GM21526 (cell line): ENCODE measurements at regions not wholly inside any gene's neighbourhood (a gene's known extent, or its start where the extent isn't known, plus 50 kb on each side); places are given as distances from the start of the nearest gene placed in this dataset.
"Not testable (repeated sequence)": the region's sequence is repeated elsewhere in the genome, so short reads cannot be mapped to it uniquely, and the experiment has no call there.

ENCODE experiments used
- ATAC-seq: cut with Tn5 transposase; IDR thresholded peaks from one replicate; pipeline ENCODE4 v1.9.1; 2021; ENCODE audit warnings: moderate library complexity; ENCODE audit not compliant: unreplicated experiment, low FRiP score

DNA sequence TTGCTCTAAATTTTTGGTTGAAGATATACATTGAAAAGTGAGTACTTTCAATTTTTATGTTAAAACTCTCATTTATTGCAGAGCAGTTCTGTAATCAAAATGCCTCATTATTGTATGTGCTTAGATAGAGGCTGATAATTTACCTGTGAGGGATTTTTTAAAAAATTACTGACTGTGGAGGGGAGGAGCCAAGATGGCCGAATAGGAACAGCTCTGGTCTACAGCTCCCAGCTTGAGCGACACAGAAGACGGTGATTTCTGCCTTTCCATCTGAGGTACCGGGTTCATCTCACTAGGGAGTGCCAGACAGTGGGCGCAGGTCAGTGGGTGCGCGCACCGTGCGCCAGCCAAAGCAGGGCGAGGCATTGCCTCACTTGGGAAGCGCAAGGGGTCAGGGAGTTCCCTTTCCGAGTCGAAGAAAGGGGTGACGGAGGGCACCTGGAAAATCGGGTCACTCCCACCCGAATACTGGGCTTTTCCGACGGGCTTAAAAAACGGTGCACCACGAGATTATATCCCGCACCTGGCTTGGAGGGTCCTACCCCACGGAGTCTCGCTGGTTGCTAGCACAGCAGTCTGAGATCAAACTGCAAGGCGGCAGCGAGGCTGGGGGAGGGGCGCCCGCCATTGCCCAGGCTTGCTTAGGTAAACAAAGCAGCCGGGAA lies 89.4 kb downstream of the DDX11 start:
- not testable (repeated sequence) for ATAC-seq

DNA sequence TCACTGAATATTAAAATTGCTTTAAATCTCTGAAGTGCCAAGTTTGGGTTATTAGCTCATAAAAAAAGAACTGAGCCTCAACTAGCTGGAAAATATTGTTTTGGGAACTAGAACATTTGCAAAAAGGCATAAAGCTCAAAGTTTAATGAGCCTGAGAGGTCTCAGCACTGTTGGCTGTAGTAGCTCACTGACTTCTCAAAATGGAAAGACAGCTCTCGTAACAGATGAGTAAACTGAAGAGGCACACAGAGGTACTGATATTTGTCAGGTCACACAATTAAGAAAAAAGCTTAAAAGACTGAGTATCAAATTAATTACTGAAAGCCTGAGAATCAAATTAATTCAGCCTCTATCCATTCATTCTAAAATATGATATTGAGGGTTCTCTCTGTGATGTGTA lies 100.6 kb downstream of the DDX11 start:
- ATAC-seq, result not testable (repeated sequence)

DNA sequence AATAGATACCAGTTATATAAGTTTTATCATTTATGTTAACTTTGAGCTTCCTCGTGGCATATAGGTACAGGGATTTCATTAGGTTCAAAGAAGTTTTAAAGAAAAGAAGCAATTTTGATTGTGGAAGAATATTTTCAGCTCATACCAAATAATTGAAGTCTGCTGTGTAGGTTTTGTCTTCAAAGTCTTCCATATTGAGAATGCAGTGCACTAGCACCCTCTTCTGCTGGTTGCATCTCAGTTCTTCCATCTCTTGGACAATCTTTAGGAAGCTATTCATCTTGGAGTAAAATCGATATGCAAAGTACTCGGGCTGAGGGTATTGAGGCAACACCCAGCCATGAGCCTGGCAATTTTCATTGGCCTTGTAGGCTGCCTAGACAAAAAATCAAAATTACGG lies 103.9 kb downstream of the DDX11 start:
- ATAC-seq, result not testable (repeated sequence)

DNA sequence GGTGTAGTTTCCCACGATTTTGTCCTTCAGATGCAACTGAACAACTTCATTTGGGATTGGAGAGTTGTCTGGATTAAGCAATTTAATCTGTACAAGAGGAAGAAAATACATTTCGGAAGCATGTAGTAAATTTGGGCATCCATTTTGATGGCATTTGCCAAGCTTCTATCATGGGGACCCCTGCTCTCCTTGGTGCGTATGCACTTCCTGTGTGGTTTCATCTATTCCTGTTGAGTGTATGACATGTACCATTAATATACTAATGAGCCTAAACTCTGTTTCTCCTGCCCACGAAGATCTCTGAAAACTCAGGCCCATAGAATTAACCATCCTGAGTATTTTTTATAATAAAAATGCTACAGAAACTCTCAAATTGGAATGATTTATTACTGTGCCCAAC lies 105.2 kb downstream of the DDX11 start:
- not testable (repeated sequence) for ATAC-seq

DNA sequence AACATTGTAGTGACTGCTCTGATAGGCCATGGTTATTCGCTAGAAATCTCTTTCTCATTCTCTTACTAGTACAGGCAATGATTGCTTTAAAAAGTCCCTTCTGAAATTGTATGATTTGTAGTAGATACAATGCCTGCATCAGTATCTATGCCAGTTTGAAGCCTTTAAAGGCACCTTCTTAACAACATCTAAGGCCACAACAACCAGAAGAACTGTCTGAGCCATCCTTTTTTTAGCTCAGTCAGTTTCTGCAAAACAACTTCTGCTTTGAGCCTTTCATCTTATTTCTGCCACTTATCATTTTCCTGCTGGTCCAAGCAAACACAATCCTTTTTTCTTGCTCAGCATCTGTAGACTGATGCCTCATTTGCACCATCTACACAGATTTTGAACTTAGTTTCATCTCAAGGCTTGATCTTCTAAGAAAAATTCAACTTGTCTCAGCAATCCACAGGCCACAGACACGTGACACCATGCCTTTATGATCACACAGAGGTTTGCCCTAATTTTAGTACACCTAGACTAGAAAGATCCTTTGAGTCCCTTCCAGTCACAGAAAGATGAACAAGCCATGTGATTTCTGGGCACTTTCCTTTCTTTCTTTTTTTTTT lies 106.1 kb downstream of the DDX11 start:
- not testable (repeated sequence) for ATAC-seq

DNA sequence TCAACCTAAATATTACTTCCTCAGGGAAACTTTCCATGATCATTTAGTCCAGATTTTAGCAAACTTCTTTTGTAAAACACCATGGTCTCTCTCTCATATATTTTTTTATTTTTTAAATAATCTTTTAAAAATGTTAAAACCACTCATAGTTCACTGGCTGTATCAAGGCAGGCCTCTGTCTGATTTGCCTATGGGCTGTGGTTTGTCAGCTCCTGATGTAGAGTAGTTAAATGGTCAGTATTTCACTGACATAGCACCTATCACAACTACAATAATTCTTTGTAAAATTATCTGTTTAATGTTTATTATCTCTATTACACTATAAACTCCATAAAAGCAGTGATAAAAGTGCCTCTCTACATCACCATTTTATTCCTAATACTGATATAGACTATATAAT lies 108.9 kb downstream of the DDX11 start:
- not testable (repeated sequence) for ATAC-seq

DNA sequence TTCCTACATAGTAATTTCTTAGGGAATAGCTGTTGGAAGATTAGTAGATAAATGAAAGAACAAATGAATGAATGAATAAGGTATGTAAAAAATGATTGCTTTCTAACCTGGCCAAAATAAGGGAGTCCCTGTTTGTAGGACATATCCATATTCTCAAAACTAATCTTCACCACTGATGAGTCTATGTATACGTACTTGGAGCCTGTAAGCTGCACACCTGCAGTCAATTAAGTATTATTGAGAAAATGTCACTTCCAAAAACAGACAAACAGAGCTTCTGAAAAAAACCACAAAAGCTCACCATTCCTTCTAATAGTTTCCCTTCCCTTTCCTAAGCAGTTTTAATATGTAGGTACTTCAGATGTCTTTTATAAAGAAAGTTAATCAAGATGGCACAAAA lies 109.4 kb downstream of the DDX11 start:
- ATAC-seq, result not testable (repeated sequence)

DNA sequence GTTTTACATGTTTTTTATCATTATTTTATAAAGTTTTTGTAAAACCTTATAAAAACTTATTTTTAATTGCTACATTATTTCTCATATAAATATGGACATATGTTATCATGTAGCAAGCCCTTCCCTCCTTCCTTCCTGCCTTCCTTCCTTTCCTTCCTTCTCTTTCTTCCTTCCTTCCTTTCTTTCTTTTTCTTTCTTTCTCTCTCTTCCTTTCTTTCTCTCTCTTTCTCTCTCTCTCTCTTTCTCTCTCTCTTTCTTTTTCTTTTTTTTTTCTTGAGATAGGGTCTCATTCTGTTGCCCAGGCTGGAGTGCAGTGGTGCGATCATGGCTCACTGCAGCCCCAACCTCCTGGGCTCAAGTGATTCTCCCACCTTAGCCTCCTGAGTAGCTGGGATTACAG lies 110.2 kb downstream of the DDX11 start:
- not testable (repeated sequence) for ATAC-seq

DNA sequence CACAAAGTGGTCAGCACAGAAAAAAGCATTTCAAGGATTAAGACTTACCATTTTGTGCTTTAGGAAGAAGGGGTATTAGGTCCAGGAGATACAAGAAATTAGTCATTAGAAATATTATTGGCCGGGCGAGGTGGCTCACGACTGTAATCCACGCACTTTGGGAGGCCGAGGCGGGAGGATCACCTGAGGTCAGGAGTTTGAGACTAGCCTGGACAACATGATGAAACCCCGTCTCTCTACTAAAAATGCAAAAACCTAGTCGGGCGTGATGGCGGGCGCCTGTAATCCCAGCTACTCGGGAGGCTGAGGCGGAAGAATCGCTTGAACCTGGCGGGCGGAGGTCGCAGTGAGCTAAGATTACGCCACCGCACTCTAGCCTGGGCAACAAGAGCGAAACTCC lies 111.0 kb downstream of the DDX11 start:
- ATAC-seq, result not testable (repeated sequence)

DNA sequence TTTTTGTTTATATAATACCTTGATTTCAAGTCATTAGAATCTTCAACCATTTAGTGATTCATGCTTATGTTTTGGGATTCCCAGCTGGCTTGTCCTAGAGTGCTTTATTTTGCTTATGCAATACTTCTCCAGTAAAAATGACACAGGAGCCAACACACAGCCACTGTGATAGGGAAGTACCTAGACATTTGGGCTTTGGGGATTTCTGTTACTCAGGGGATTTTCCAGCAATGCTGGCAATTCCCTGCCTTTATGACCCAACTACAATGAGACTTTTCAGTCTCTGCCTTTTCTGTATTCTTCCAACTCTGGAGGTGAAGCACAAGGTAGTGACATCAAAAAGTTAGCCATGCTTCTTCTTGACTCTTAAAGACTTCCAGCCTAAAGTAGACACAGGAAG lies 119.0 kb downstream of the DDX11 start:
- not testable (repeated sequence) for ATAC-seq

DNA sequence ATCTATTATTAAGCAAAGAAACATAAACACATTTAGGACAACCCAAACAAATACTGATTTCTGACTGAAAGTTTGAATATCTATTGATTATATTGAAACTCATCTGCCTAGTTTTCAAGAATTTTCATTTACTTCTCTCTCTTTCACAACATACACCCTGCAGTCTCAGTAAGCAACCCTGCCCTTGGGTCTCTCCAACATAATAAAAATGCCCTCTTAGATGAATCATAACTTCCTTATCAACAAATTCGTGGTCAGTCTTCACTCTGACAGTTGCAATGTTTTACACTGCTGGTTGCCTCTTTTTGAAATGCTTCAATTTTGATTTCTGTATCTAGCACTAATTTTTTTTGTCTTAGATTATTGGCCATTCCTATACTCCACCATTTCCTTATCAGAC lies 122.0 kb downstream of the DDX11 start:
- ATAC-seq, result not testable (repeated sequence)

DNA sequence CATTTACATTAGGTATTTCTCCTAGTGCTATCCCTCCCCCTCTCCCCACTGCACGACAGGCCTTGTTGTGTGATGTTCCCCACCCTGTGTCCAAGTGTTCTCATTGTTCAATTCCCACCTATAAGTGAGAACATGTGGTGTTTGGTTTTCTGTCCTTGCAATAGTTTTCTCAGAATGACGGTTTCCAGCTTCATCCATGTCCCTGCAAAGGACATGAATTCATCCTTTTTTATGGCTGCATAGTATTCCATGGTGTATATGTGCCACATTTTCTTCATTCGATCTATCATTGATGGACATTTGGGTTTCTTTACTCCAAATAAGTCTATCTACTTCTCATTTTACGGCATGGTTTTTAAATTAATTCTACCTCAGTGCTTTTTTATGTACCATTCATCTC lies 125.8 kb downstream of the DDX11 start:
- ATAC-seq, result not testable (repeated sequence)

DNA sequence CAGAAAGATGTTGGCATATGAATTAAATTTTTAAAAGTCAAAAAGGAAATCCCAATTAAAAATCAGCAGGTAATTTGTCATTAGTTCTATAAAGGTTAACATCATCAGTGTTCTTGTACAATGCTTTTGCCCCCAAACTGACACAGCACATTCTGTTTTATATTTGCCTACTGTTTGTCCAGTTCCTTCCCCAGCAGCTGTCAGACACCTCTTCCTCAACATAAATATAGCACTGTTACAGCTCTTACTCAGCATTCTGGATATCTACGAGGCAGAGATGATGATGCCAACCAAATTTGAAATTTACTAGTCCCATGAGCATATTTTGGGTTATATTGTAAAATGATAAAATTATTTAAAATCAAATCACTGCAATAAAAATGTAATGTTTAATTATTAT lies 124.6 kb downstream of the SINHCAF start:
- no peak for ATAC-seq

DNA sequence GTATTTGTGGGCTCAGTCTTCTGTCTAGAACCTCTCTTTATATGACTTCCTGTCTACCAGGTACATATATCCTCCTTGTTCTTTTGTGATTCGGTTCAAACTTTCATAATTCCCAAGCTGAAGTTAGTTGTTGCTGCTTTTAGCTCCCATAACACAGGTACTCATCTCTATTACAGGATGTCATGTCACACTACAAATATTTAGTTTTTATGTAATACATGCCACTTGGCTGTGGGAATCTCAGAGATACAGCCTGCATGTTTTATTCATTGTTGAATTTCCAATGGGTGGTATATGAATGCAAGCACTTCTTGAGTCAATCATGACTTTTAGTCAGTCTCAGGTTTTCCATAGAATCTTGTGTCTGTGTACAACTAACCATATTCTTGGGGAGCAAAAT lies 122.7 kb downstream of the SINHCAF start:
- ATAC-seq, result no peak

DNA sequence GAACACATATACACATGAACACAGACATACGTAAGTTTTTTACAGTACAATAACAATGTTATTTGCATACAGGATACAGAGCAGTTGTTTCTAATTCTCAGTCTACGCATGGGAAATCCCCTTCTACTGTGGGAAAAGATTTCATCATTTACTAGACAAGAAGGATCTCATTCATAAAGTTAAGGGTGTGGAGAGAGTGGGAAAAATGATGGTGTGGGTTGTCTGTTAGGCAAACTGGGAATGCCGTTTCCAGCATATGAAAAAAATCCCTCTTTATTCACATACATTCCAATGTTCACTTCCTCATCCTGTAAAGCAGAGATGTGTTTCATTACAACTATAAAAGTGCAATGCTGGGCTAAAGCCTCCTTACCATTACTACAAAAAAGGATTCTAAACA lies 120.9 kb downstream of the SINHCAF start:
- ATAC-seq, result peak; percentile 92

DNA sequence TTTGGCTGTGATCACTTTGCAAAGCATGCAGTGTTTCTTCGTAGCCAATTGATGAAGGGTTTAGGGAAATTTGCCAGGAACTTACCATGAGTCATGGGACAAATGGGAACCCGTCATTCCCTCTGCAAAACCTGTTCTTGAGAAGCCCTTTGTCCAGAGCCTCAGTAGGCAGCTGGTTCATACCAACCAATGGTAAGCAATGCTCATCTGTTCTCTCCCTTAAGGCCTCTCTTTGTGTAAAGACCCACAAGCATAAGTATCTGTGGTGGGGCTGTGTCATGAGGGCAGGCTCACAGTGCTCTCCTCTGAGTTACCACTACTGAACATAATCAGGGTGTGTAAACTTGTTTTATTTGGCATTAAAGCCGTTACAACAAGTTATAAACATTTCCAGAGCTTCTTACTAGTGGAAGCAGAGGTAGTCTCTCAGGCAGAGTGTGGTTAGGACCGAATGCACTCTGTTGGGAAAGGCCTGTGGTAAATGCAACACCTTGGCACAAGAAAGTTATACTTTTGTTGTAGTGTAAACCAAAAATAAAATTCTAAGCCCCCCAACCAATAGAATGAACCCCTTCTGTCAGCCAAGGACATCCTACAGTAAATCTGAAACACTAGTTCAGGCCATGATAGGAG lies 119.8 kb downstream of the SINHCAF start:
- ATAC-seq, result no peak

DNA sequence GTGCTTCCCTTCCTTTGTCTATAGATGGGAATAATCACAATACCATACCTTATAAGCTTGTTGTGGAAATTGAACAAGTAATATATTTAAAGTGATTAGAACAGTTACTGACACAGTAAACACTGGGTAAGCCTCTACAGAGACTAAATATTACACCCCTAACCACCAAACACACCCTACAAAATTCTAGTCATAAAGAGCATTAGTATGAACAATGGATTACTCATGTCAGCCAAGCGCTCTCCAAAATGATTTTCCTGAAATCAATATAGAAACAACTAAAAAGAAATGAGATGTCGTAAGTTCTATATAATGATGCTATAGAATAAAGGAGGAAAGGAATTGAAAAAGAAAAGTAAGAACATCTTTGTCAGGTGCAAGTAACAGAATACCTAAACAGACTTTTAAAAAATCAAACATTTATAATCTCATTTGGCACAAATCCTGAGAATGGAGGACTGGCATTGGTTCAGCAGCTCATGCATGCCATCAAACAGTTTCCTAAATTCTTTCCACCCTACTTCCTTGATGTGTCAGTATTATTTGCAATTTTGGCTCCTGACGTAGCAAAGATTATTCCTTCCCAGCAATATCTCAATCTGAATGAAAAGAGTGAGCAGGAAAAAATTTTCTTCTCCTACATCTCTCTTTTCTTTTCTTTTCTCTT lies 118.0 kb downstream of the SINHCAF start:
- ATAC-seq, result no peak

DNA sequence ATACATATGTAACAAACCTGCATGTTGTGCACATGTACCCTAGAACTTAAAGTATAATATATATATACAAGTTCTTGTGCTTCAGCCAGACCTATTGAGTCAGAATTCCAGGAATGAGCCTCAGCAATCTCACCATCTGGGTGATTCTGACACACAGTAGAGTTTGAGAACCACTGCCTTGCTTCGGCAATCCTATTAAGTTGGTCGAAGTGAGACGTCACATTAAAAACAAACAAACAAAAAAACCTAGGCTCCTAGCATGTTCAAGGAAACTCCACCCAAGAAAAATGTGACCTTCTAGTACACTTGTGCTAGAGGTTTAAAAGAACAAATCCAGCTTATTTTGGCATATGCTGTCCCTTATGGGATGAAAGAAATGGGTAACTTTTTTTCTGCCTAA lies 115.8 kb downstream of the SINHCAF start:
- no peak for ATAC-seq

DNA sequence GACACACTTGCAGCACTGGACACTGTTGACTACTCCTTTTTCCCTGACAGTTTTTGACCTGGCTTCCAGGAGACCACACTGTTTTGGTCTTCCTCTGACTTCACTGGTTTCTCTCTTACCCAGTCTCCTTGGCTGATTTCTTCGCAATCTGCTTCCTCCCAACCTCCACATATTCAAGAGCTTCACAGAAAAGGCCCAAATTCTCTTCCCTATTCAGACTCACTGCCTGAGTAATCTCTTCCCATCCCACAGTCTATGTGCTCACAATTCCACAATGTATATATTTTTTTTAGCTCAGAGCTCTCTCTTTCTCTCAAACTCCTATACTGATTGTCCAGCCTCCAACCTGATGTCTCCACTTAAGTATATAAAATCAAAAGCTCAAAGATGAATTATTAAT lies 115.4 kb downstream of the SINHCAF start:
- no peak for ATAC-seq

DNA sequence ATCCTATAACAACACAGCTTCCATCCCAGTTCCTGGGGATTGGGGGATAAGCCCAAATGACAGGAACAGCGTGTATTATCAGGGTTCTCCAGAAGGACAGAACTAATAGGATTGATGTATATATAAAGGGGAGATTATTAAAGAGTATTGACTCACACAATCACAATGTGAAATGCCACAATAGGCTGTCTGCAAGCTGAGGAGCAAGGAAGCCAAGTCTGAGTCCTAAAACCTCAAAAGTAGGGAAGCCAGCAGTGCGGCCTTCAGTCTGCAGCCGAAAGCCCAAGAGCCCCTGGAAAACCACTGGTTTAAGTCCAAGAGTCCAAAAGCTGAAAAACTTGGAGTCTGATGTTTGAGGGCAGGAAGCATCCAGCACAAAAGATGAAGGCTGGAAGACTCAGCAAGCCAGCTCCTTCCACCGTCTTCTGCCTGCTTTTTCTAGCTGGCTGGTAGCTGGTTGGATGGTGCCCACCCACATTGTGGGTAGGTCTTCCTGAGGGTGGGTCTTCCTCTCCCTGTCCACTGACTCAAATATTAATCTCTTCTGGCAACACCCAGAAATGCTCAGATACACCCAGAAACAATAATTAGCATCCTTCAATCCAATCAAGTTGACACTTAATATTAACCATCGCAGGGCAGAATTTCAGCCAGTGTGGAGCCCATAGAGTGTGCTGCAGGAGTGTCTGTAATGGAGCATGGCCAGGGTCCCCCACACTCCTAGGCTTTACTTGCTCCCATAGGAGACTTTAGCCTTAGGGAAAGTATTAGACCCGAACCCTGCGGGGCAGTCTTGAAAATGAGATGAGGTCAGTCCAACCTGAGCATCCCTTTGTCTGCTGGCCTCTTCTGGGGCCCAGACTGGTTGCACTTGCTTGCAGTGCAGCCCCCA lies 111.1 kb downstream of the SINHCAF start:
- no peak for ATAC-seq
